H1 (cell line): ENCODE measurements at regions not wholly inside any gene's neighbourhood (a gene's known extent, or its start where the extent isn't known, plus 50 kb on each side); places are given as distances from the start of the nearest gene placed in this dataset.

ENCODE experiments used
- CTCF ChIA-PET: fragments of 300-600 bp; sonication (Branson Sonifier 250); formaldehyde crosslinking; loops from one replicate; lab custom pipeline; 2021; ENCODE audit not compliant: partially characterized antibody; lab: Charles Lee
- POLR2A ChIA-PET: fragments of 300-600 bp; sonication (Branson Sonifier 250); formaldehyde crosslinking; loops from one replicate; lab custom pipeline; 2021; ENCODE audit warnings: inconsistent platforms; ENCODE audit not compliant: partially characterized antibody; lab: Charles Lee
- DNase-seq, 2 experiments: peaks; one replicate each; pipeline versions ENCODE4 v3.0.0 to v3.0.0-alpha.2; 2010 to 2022; ENCODE audit warnings: low spot score in 2 of 2, low read depth in 1 of 2, mixed read lengths in 1 of 2
- FAIRE-seq: peaks from 2 replicates; lab custom pipeline; 2011; peaks lifted over from hg19 to GRCh38; lab: Jason Lieb, UNC
- H2AFZ ChIP-seq: 2 replicates; pipeline ENCODE4 v1.8.1; 2012; ENCODE audit warnings: low read length, inconsistent platforms
- H2AK5ac ChIP-seq: 2 replicates; pipeline ENCODE4 v1.6.1; 2013; ENCODE audit warnings: low read depth, low read length
- H2BK120ac ChIP-seq: replicated peaks from 2 replicates; pipeline ENCODE3; 2013; ENCODE audit warnings: low read depth, low read length, inconsistent platforms
- H2BK12ac ChIP-seq: 2 replicates; pipeline ENCODE4 v1.6.1; 2013; ENCODE audit warnings: low read depth, low read length
- H2BK15ac ChIP-seq: 2 replicates; pipeline ENCODE4 v1.6.1; 2013; ENCODE audit warnings: low read length
- H2BK20ac ChIP-seq: 2 replicates; pipeline ENCODE4 v1.6.1; 2013; ENCODE audit warnings: low read length
- H2BK5ac ChIP-seq: 2 replicates; pipeline ENCODE4 v1.6.1; 2013; ENCODE audit warnings: low read depth, low read length
- H3K14ac ChIP-seq: 2 replicates; pipeline ENCODE4 v1.6.1; 2013; ENCODE audit warnings: inconsistent platforms; ENCODE audit not compliant: insufficient read length
- H3K18ac ChIP-seq: 2 replicates; pipeline ENCODE4 v1.6.1; 2013; ENCODE audit warnings: low read length; ENCODE audit errors: extremely low read depth
- H3K23ac ChIP-seq: 2 replicates; pipeline ENCODE4 v1.6.1; 2013; ENCODE audit warnings: inconsistent platforms; ENCODE audit not compliant: insufficient read length
- H3K23me2 ChIP-seq: 2 replicates; pipeline ENCODE4 v1.6.1; 2013; ENCODE audit warnings: low read depth, low read length
- H3K27ac ChIP-seq: 2 replicates; pipeline ENCODE4 v1.6.1; 2011; ENCODE audit warnings: low read depth, low read length, inconsistent platforms
- H3K27me3 ChIP-seq, 4 experiments: replicated peaks in 1 of 4; 1 replicate in 1 of 4; 2 replicates in 3 of 4; pipeline versions ENCODE4 v1.6.1 to v1.8.1; 2011 to 2013; ENCODE audit warnings: low read length in 3 of 4, mild to moderate bottlenecking in 3 of 4, inconsistent platforms in 2 of 4, mixed read lengths in 2 of 4, moderate library complexity in 1 of 4; ENCODE audit not compliant: control insufficient read depth in 3 of 4, insufficient read depth in 3 of 4; ENCODE audit errors: extremely low read depth in 1 of 4
- H3K36me3 ChIP-seq, 4 experiments: 2 replicates each; pipeline versions ENCODE4 v1.6.1 to v1.8.1; 2011 to 2013; ENCODE audit warnings: mild to moderate bottlenecking in 4 of 4, low read length in 3 of 4, moderate library complexity in 2 of 4, control low read depth in 1 of 4, inconsistent platforms in 1 of 4; ENCODE audit not compliant: insufficient read depth in 4 of 4, control insufficient read depth in 2 of 4
- H3K4ac ChIP-seq: replicated peaks from 2 replicates; pipeline ENCODE3; 2013; ENCODE audit warnings: low read length, low read depth, mixed read lengths, inconsistent platforms; ENCODE audit not compliant: insufficient read length
- H3K4me1 ChIP-seq, 4 experiments: replicated peaks in 1 of 4; 1 replicate in 1 of 4; 2 replicates in 3 of 4; pipeline versions ENCODE4 v1.6.1 to v1.8.1; 2011 to 2013; ENCODE audit warnings: low read length in 3 of 4, inconsistent platforms in 2 of 4, mixed read lengths in 1 of 4; ENCODE audit not compliant: insufficient read depth in 4 of 4, control insufficient read depth in 3 of 4
- H3K4me2 ChIP-seq, 2 experiments: 2 replicates each; pipeline versions ENCODE4 v1.6.1 to v1.8.1; 2011 to 2013; ENCODE audit warnings: low read depth in 2 of 2, low read length in 2 of 2, control low read depth in 1 of 2, inconsistent platforms in 1 of 2, mild to moderate bottlenecking in 1 of 2; ENCODE audit not compliant: insufficient read depth in 1 of 2
- H3K4me3 ChIP-seq, 4 experiments: fragments of 200-600, 300-600 bp in 1 of 4; sonication (generic), shearing (Covaris generic), sonication (Bioruptor Twin) in 1 of 4; 2 replicates each; pipeline versions ENCODE4 v1.5.1 to v1.8.1; 2011 to 2016; ENCODE audit warnings: low read length in 4 of 4, low read depth in 3 of 4, control low read depth in 2 of 4, inconsistent platforms in 2 of 4, mild to moderate bottlenecking in 2 of 4, mixed read lengths in 1 of 4, moderate library complexity in 1 of 4; ENCODE audit not compliant: insufficient read depth in 2 of 4; ENCODE audit errors: extremely low read depth in 1 of 4
- H3K56ac ChIP-seq: replicated peaks from 2 replicates; pipeline ENCODE3; 2013; ENCODE audit warnings: low read depth, mild to moderate bottlenecking, mixed read lengths, low read length, inconsistent platforms; ENCODE audit not compliant: insufficient read length
- H3K79me1 ChIP-seq: 2 replicates; pipeline ENCODE4 v1.6.1; 2013; ENCODE audit warnings: low read depth, low read length, control low read depth
- H3K79me2 ChIP-seq, 2 experiments: 2 replicates each; pipeline versions ENCODE4 v1.6.1 to v1.8.1; 2012 to 2013; ENCODE audit warnings: low read length in 2 of 2, mild to moderate bottlenecking in 2 of 2, inconsistent platforms in 1 of 2; ENCODE audit not compliant: insufficient read depth in 2 of 2, control insufficient read depth in 1 of 2
- H3K9ac ChIP-seq, 4 experiments: replicated peaks in 1 of 4; 1 replicate in 1 of 4; 2 replicates in 3 of 4; pipeline versions ENCODE4 v1.6.1 to v1.8.1; 2011 to 2013; ENCODE audit warnings: low read depth in 3 of 4, low read length in 3 of 4, control low read depth in 2 of 4, mild to moderate bottlenecking in 2 of 4, moderate library complexity in 2 of 4, inconsistent platforms in 1 of 4; ENCODE audit errors: extremely low read depth in 1 of 4
- H3K9me3 ChIP-seq, 2 experiments: 2 replicates each; pipeline versions ENCODE4 v1.6.1 to v1.8.1; 2012 to 2013; ENCODE audit warnings: mild to moderate bottlenecking in 2 of 2, moderate library complexity in 2 of 2, control low read depth in 1 of 2, inconsistent platforms in 1 of 2, low read depth in 1 of 2, low read length in 1 of 2, mixed read lengths in 1 of 2; ENCODE audit not compliant: insufficient read depth in 2 of 2
- H4K20me1 ChIP-seq, 2 experiments: replicated peaks in 1 of 2; 2 replicates each; pipeline versions ENCODE3 to v1.8.1; 2011 to 2013; ENCODE audit warnings: inconsistent platforms in 2 of 2, low read length in 2 of 2, mild to moderate bottlenecking in 1 of 2; ENCODE audit not compliant: insufficient read depth in 2 of 2, control insufficient read depth in 1 of 2
- H4K5ac ChIP-seq: 2 replicates; pipeline ENCODE4 v1.6.1; 2013; ENCODE audit warnings: low read length, low read depth, mixed read lengths, inconsistent platforms; ENCODE audit not compliant: insufficient read length
- H4K8ac ChIP-seq: 2 replicates; pipeline ENCODE4 v1.8.0; 2013; ENCODE audit warnings: mild to moderate bottlenecking, moderate library complexity, low read length, inconsistent platforms; ENCODE audit not compliant: insufficient read depth; ENCODE audit errors: extremely low read depth
- H4K91ac ChIP-seq: replicated peaks from 2 replicates; pipeline ENCODE3; 2013; ENCODE audit warnings: low read length, mixed read lengths, inconsistent platforms; ENCODE audit not compliant: insufficient read length
- ASH2L ChIP-seq: fragments of 200-600, 300-600 bp; sonication (generic); IDR thresholded peaks from one replicate; pipeline ENCODE4 v1.7.1; 2017; ENCODE audit warnings: low read length
- CBX8 ChIP-seq: fragments of 300-800, 300-1000 bp; sonication (generic); IDR thresholded peaks from 2 replicates; pipeline ENCODE4 v1.7.1; 2016; ENCODE audit warnings: low read depth, low read length, borderline replicate concordance
- CHD2 ChIP-seq: IDR thresholded peaks from 2 replicates; pipeline ENCODE4 v1.6.1; 2012; ENCODE audit warnings: low read length, improper control_type of control experiment
- CREB1 ChIP-seq: IDR thresholded peaks from 2 replicates; pipeline ENCODE4 v1.6.1; 2012; ENCODE audit warnings: inconsistent platforms
- MAFK ChIP-seq: IDR thresholded peaks from 2 replicates; pipeline ENCODE4 v1.6.1; 2012; ENCODE audit warnings: low read depth, mild to moderate bottlenecking, improper control_type of control experiment, low read length
- WGBS, 2 experiments: shearing (Covaris generic) in 1 of 2; methylation state at CpG; one replicate each; pipeline versions ENCODE4 v1.1.6 to v1.1.7; 2013 to 2015; ENCODE audit warnings: low lambda C conversion rate in 2 of 2, mixed read lengths in 2 of 2, inconsistent platforms in 1 of 2, low coverage in 1 of 2, missing lambda C conversion rate in 1 of 2; ENCODE audit not compliant: insufficient replicate concordance in 2 of 2, insufficient coverage in 1 of 2, insufficient read length in 1 of 2; ENCODE audit errors: extremely low coverage in 1 of 2, missing lambda C conversion rate in 1 of 2; 5-methylcytosine and 5-hydroxymethylcytosine counted together

DNA sequence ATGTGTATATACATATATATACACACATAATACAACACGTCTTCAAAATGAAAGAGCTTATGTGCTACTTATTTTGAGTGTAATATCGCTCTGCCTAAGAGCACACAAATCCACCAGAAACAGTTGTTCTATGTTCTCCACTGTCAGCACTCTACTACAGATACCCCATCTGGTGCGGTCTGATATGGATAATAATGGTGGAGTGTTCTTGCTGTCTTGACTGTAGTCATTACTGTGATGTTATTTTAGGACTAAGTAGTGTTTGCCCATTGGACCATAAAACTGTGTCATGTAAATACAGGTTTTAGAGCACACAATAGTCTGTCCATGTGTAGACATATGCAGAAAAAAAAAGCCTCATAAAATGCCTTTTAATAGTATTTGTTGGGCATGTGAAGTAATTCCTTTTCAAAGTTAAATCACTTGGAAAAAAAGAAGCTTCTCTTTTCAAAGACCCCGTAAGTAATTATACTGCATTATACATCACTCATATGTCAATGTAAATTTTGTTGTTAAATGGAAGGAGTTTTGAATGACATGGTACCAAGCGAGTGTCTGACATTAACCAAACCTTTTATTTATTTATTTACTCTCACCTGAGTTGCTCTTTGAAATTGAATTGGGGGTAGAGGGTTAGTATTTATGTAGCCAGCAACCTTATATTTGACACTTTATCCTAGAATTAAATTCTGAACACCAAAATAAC lies 1249.2 kb upstream of the ZEB2 start:
- no peak for DNase-seq
- no peaks in the 10 kb centered on the region for H3K23me2 ChIP-seq
- H3K56ac ChIP-seq, result no peak overlapping the region
- no peak for FAIRE-seq
- H3K4me2 ChIP-seq, result no peak overlapping the region
- H2AFZ ChIP-seq, result no peak overlapping the region
- H2BK120ac ChIP-seq, result no peak overlapping the region
- H3K9ac ChIP-seq, result no peak overlapping the region
- H4K8ac ChIP-seq, result no peak overlapping the region
- H2BK20ac ChIP-seq, result no peak overlapping the region
- H3K18ac ChIP-seq, result no peak overlapping the region
- no peaks in the 10 kb centered on the region for H3K79me1 ChIP-seq
- 92% methylated on average over 5 of the region's 5 CpGs; no CpG with 5 or more reads in 1 of the 2 experiments for WGBS, 2 experiments
- H3K23ac ChIP-seq, result no peak overlapping the region
- H3K4me1 ChIP-seq, result no peaks in the 10 kb centered on the region
- no peak overlapping the region for H4K91ac ChIP-seq
- H4K5ac ChIP-seq, result no peak overlapping the region
- H3K14ac ChIP-seq, result no peak overlapping the region
- CTCF ChIA-PET, result interaction anchor here (0.6 to 0.9 kb wide), 3 partner anchors 9 to 1916 kb away, joined by 3 read pairs; no protein-coding TSS in a partner anchor
- H2BK5ac ChIP-seq, result no peak overlapping the region
- H3K4ac ChIP-seq, result no peak overlapping the region
- POLR2A ChIA-PET, result no interaction called here
- H3K36me3 ChIP-seq, result no peaks in the 10 kb centered on the region
- H3K27me3 ChIP-seq, result no peaks in the 10 kb centered on the region
- H2BK15ac ChIP-seq, result no peak overlapping the region
- H3K27ac ChIP-seq, result no peak overlapping the region
- H2BK12ac ChIP-seq, result no peak overlapping the region
- no peak overlapping the region for H2AK5ac ChIP-seq
- H4K20me1 ChIP-seq, result no peaks in the 10 kb centered on the region
- no peak overlapping the region for H3K4me3 ChIP-seq
- no peaks in the 10 kb centered on the region for H3K79me2 ChIP-seq
- no peaks in the 10 kb centered on the region for H3K9me3 ChIP-seq
- TF ChIP-seq MAFK, result no peak
- TF ChIP-seq CBX8, result no peak
- TF ChIP-seq ASH2L, result no peak
- no peak for TF ChIP-seq CREB1
- TF ChIP-seq CHD2, result no peak
